H1 (cell line): ENCODE measurements at regions not wholly inside any gene's neighbourhood (a gene's known extent, or its start where the extent isn't known, plus 50 kb on each side); places are given as distances from the start of the nearest gene placed in this dataset.

Experiments
- ATF3 ChIP-seq: IDR thresholded peaks from 2 replicates; pipeline ENCODE4 v1.6.1; 2011; ENCODE audit warnings: low read depth, mild to moderate bottlenecking, low read length; ENCODE audit not compliant: insufficient read depth
- CTCF ChIP-seq, 3 experiments: IDR thresholded peaks; 1 replicate in 2 of 3; 2 replicates in 1 of 3; pipeline versions ENCODE4 v1.5.1 to v1.6.1; 2011; ENCODE audit warnings: low read length in 3 of 3, mild to moderate bottlenecking in 3 of 3, inconsistent platforms in 2 of 3, low read depth in 1 of 3, moderate library complexity in 1 of 3; ENCODE audit not compliant: insufficient read depth in 1 of 3; ENCODE audit errors: control extremely low read depth in 1 of 3
- GABPA ChIP-seq: IDR thresholded peaks from 2 replicates; pipeline ENCODE4 v1.6.1; 2011; ENCODE audit warnings: mild to moderate bottlenecking, low read length, moderate library complexity, borderline replicate concordance; ENCODE audit not compliant: insufficient read depth
- POLR2A ChIP-seq, 2 experiments: IDR thresholded peaks; 1 replicate in 1 of 2; 2 replicates in 1 of 2; pipeline ENCODE4 v1.6.1; 2011; ENCODE audit warnings: low read depth in 2 of 2, low read length in 2 of 2, mild to moderate bottlenecking in 2 of 2; ENCODE audit errors: control extremely low read depth in 1 of 2
- SP1 ChIP-seq: IDR thresholded peaks from 2 replicates; pipeline ENCODE4 v1.6.1; 2011; ENCODE audit warnings: low read depth, low read length
- SUZ12 ChIP-seq: fragments of 200-600 bp; sonication (generic); IDR thresholded peaks from 2 replicates; pipeline ENCODE4 v1.6.1; 2012; ENCODE audit warnings: mild to moderate bottlenecking, inconsistent platforms, low read length, moderate library complexity, mixed read lengths
- YY1 ChIP-seq: IDR thresholded peaks from 2 replicates; pipeline ENCODE4 v1.6.1; 2011; ENCODE audit warnings: low read depth, mild to moderate bottlenecking, low read length

GRCh38 chr11:37038911-37039310, 440.9 kb upstream of the RAG2 start:
- no peak for TF ChIP-seq CTCF (IDR thresholded peaks at IDR 0.05; ENCODE audit: control extremely low read depth in 1 of 3, insufficient read depth in 1 of 3, low read depth in 1 of 3, low read length in 3 of 3)
- TF ChIP-seq SP1: no peak
- TF ChIP-seq GABPA: no peak
- TF ChIP-seq ATF3: no peak
- no peak for TF ChIP-seq POLR2A (IDR thresholded peaks at IDR 0.05; ENCODE audit: control extremely low read depth in 1 of 2, low read depth in 2 of 2, low read length in 2 of 2)
- no peak for TF ChIP-seq YY1
- no peak for TF ChIP-seq SUZ12
